HG02884 (cell line): ENCODE measurements at regions not wholly inside any gene's neighbourhood (a gene's known extent, or its start where the extent isn't known, plus 50 kb on each side); places are given as distances from the start of the nearest gene placed in this dataset.
"Not testable (repeated sequence)": the region's sequence is repeated elsewhere in the genome, so short reads cannot be mapped to it uniquely, and the experiment has no call there.

ENCODE experiments used
- ATAC-seq: cut with Tn5 transposase; IDR thresholded peaks from one replicate; pipeline ENCODE4 v1.9.1; 2021; ENCODE audit warnings: mild to moderate bottlenecking, moderate library complexity; ENCODE audit not compliant: unreplicated experiment

- no peak for ATAC-seq
Observed at GRCh38 chr2:107743274-107743673, 83.4 kb upstream of the RGPD4 start.

- no peak for ATAC-seq
Observed at GRCh38 chr2:107745100-107745499, 81.6 kb upstream of the RGPD4 start.

GRCh38 chr2:107746552-107747198 is 80.0 kb upstream of the RGPD4 start:
- not testable (repeated sequence) for ATAC-seq

- ATAC-seq: not testable (repeated sequence)
Observed at GRCh38 chr2:107747199-107747963, 79.3 kb upstream of the RGPD4 start.

GRCh38 chr2:107747964-107748583 is 78.6 kb upstream of the RGPD4 start:
- ATAC-seq: no peak

- no peak for ATAC-seq
Observed at GRCh38 chr2:107751936-107752335, 74.8 kb upstream of the RGPD4 start.

GRCh38 chr2:107753806-107754205 is 72.9 kb upstream of the RGPD4 start:
- not testable (repeated sequence) for ATAC-seq

GRCh38 chr2:107757223-107757622 is 69.5 kb upstream of the RGPD4 start:
- ATAC-seq: no peak

GRCh38 chr2:107760620-107761364 is 65.9 kb upstream of the RGPD4 start:
- ATAC-seq: no peak

GRCh38 chr2:107772353-107772752 is 54.3 kb upstream of the RGPD4 start:
- no peak for ATAC-seq

GRCh38 chr2:107775211-107775610 is 51.5 kb upstream of the RGPD4 start:
- ATAC-seq: no peak

GRCh38 chr2:107775791-107776190 is 50.9 kb upstream of the RGPD4 start:
- ATAC-seq: no peak

GRCh38 chr2:107776362-107776761 is 50.3 kb upstream of the RGPD4 start:
- no peak for ATAC-seq
